ENCODE measurements at regions not wholly inside any gene's neighbourhood (a gene's known extent, or its start where the extent isn't known, plus 50 kb on each side); places are given as distances from the start of the nearest gene placed in this dataset.

GRCh38 chr2:150549381-150549780, 61.9 kb upstream of the RND3 start:
- TF ChIP-seq CTCF (IDR thresholded peaks at IDR 0.05; ENCODE audit: insufficient read depth, low read depth, low read length) = no peak
- TF ChIP-seq EZH2 (IDR thresholded peaks at IDR 0.05; ENCODE audit: insufficient read depth, low read length) = no peak

Measured in astrocyte (in vitro differentiated cells and primary cell).